ENCODE measurements at regions not wholly inside any gene's neighbourhood (a gene's known extent, or its start where the extent isn't known, plus 50 kb on each side); places are given as distances from the start of the nearest gene placed in this dataset.

DNA sequence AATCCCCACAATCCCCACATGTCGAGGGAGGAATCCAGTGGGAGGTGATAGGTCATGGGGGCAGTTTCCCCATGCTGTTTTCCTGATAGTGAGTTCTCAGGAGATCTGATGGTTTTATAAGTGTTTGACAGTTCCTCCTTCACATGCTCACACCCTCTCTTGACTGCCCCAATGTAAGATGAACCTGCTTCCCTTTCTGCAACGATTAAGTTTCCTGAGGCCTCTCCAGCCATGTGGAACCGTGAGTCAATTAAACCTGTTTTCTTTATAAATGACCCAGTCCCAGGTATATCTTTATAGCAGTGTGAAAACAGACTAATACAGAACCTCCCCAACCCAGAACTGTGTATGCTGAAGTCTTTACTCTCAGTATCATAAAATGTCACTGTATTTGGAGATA is 289.5 kb upstream of the MMADHC start:
- H3K9me3 ChIP-seq (ENCODE audit: control insufficient read depth, low read depth, low read length): no peaks in the 10 kb centered on the region
- peaks cover 3% of the 10 kb centered on the region for H3K4me1 ChIP-seq (ENCODE audit: control insufficient read depth, extremely low read depth, insufficient read depth, low read length)
- H3K79me2 ChIP-seq (ENCODE audit: control insufficient read depth, insufficient read depth, low read length): no peaks in the 10 kb centered on the region
- no peak for DNase-seq (ENCODE audit: low read depth, low spot score)
- FAIRE-seq: no peak
- H2AFZ ChIP-seq (ENCODE audit: control insufficient read depth, low read length): no peak overlapping the region
- no peak for TF ChIP-seq EZH2 (IDR thresholded peaks at IDR 0.05; ENCODE audit: low read length)
- TF ChIP-seq, protein P1, sequence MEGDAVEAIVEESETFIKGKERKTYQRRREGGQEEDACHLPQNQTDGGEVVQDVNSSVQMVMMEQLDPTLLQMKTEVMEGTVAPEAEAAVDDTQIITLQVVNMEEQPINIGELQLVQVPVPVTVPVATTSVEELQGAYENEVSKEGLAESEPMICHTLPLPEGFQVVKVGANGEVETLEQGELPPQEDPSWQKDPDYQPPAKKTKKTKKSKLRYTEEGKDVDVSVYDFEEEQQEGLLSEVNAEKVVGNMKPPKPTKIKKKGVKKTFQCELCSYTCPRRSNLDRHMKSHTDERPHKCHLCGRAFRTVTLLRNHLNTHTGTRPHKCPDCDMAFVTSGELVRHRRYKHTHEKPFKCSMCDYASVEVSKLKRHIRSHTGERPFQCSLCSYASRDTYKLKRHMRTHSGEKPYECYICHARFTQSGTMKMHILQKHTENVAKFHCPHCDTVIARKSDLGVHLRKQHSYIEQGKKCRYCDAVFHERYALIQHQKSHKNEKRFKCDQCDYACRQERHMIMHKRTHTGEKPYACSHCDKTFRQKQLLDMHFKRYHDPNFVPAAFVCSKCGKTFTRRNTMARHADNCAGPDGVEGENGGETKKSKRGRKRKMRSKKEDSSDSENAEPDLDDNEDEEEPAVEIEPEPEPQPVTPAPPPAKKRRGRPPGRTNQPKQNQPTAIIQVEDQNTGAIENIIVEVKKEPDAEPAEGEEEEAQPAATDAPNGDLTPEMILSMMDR (optimal IDR thresholded peaks at IDR 0.05 in 1 of 3, IDR thresholded peaks at IDR 0.05 in 1 of 3, conservative IDR thresholded peaks at IDR 0.05 in 1 of 3; ENCODE audit: extremely low read depth in 1 of 3, insufficient read depth in 2 of 3, low read length in 3 of 3): no peak
- no peak overlapping the region for H3K4me3 ChIP-seq (ENCODE audit: control insufficient read depth in 2 of 3, extremely low read depth in 1 of 3, insufficient read depth in 2 of 3, low read depth in 1 of 3, low read length in 3 of 3)
- no peak overlapping the region for H3K9ac ChIP-seq (ENCODE audit: control insufficient read depth, extremely low read depth, insufficient read depth, low read length)
- no peaks in the 10 kb centered on the region for H3K36me3 ChIP-seq (ENCODE audit: control insufficient read depth in 2 of 2, extremely low read depth in 1 of 2, insufficient read depth in 2 of 2, low read length in 2 of 2)
- H3K9me1 ChIP-seq (ENCODE audit: control insufficient read depth, extremely low read depth, insufficient read depth, low read length): no peaks in the 10 kb centered on the region
- dilution Hi-C loops (cut with MboI; ENCODE audit: extremely low pct_ligation_motif_present, low sequenced_read_pairs): no loop called here
- H4K20me1 ChIP-seq (ENCODE audit: control insufficient read depth, extremely low read depth, insufficient read depth, low read length): no peaks in the 10 kb centered on the region
- no peak overlapping the region for H3K27ac ChIP-seq (ENCODE audit: control insufficient read depth, insufficient read depth, low read length)
- no peaks in the 10 kb centered on the region for H3K27me3 ChIP-seq (ENCODE audit: control insufficient read depth, extremely low read depth, insufficient read depth, low read length)
- H3K4me2 ChIP-seq (ENCODE audit: control insufficient read depth, extremely low read depth, insufficient read depth, low read depth, low read length): no peak overlapping the region

DNA sequence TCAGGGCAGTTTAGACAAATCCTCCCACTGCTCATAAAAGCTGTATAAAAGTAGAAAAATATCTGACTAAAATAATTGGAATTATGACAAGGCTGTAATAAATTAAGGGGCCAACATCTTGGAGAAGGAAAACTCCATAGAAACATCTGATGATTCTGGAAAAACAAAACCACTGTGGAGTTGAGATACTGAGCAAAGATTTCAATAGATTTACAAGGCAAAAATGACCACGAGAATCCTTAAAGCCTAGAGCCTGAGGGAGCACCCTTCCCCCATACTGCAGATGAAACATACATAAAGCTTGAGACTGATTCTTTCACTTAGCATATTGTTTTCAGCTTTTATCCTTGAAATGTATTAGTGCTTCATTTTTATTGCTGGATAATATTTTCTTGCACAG is 286.4 kb upstream of the MMADHC start:
- Histone ChIP-seq H3K4me2 (ENCODE audit: control insufficient read depth, extremely low read depth, insufficient read depth, low read depth, low read length) (no peak overlapping the region), H3K4me1 (ENCODE audit: control insufficient read depth, extremely low read depth, insufficient read depth, low read length) (peaks cover 3% of the 10 kb centered on the region), H4K20me1 (ENCODE audit: control insufficient read depth, extremely low read depth, insufficient read depth, low read length) (no peaks in the 10 kb centered on the region), H3K9me1 (ENCODE audit: control insufficient read depth, extremely low read depth, insufficient read depth, low read length) (no peaks in the 10 kb centered on the region), H3K36me3 (ENCODE audit: control insufficient read depth in 2 of 2, extremely low read depth in 1 of 2, insufficient read depth in 2 of 2, low read length in 2 of 2) (no peaks in the 10 kb centered on the region), H3K9ac (ENCODE audit: control insufficient read depth, extremely low read depth, insufficient read depth, low read length) (no peak overlapping the region), H3K4me3 (ENCODE audit: control insufficient read depth in 2 of 3, extremely low read depth in 1 of 3, insufficient read depth in 2 of 3, low read depth in 1 of 3, low read length in 3 of 3) (no peak overlapping the region), H3K79me2 (ENCODE audit: control insufficient read depth, insufficient read depth, low read length) (no peaks in the 10 kb centered on the region), H3K27ac (ENCODE audit: control insufficient read depth, insufficient read depth, low read length) (no peak overlapping the region), H3K27me3 (ENCODE audit: control insufficient read depth, extremely low read depth, insufficient read depth, low read length) (no peaks in the 10 kb centered on the region), H2AFZ (ENCODE audit: control insufficient read depth, low read length) (no peak overlapping the region), H3K9me3 (ENCODE audit: control insufficient read depth, low read depth, low read length) (no peaks in the 10 kb centered on the region)
- dilution Hi-C loops (cut with MboI; ENCODE audit: extremely low pct_ligation_motif_present, low sequenced_read_pairs): no loop called here
- TF ChIP-seq, protein P1 (optimal IDR thresholded peaks at IDR 0.05 in 1 of 3, IDR thresholded peaks at IDR 0.05 in 1 of 3, conservative IDR thresholded peaks at IDR 0.05 in 1 of 3; ENCODE audit: extremely low read depth in 1 of 3, insufficient read depth in 2 of 3, low read length in 3 of 3): no peak
- TF ChIP-seq EZH2 (IDR thresholded peaks at IDR 0.05; ENCODE audit: low read length): no peak
- DNase-seq (ENCODE audit: low read depth, low spot score) (no peak), FAIRE-seq (no peak)

Measured in keratinocyte (primary cell).